ENCODE measurements at regions not wholly inside any gene's neighbourhood (a gene's known extent, or its start where the extent isn't known, plus 50 kb on each side); places are given as distances from the start of the nearest gene placed in this dataset.

- DNase-seq, result no peak
Observed at GRCh38 chr19:27580906-27581305, 1632.0 kb downstream of the UQCRFS1 start.
